ENCODE measurements at regions not wholly inside any gene's neighbourhood (a gene's known extent, or its start where the extent isn't known, plus 50 kb on each side); places are given as distances from the start of the nearest gene placed in this dataset.

- H3K27ac ChIP-seq (replicated peaks in 1 of 4), result no peak overlapping the region
- WGBS, result 89% methylated on average over 2 of the region's 2 CpGs
These were observed 287.6 kb upstream of the CDH11 start for GRCh38 chr16:65409510-65409909.

GRCh38 chr16:65406933-65407332 lies 285.1 kb upstream of the CDH11 start:
- H3K36me3 ChIP-seq, result no peaks in the 10 kb centered on the region
- no peak for DNase-seq (ENCODE audit: extremely low spot score)
- no peaks in the 10 kb centered on the region for H3K27me3 ChIP-seq
- H3K27ac ChIP-seq (replicated peaks in 1 of 4), result no peak overlapping the region
- WGBS, result 73% methylated on average over 4 of the region's 4 CpGs
- no peaks in the 10 kb centered on the region for H3K4me1 ChIP-seq
- intact Hi-C loops (cut with DNase I), result no loop called here
- no peak for TF ChIP-seq POLR2AphosphoS5 (IDR thresholded peaks at IDR 0.05)
- TF ChIP-seq POLR2A (IDR thresholded peaks at IDR 0.05; ENCODE audit: low read depth), result no peak
- no peak for TF ChIP-seq EP300 (IDR thresholded peaks at IDR 0.05)
- TF ChIP-seq CTCF (IDR thresholded peaks at IDR 0.05), result no peak
- no peak overlapping the region for H3K4me3 ChIP-seq
- no peaks in the 10 kb centered on the region for H3K9me3 ChIP-seq

More at GRCh38 chr16:65409510-65409909, 287.6 kb upstream of the CDH11 start:
- Histone ChIP-seq H3K27me3 (no peaks in the 10 kb centered on the region), H3K4me3 (no peak overlapping the region), H3K4me1 (no peaks in the 10 kb centered on the region), H3K9me3 (no peaks in the 10 kb centered on the region), H3K36me3 (no peaks in the 10 kb centered on the region)
- TF ChIP-seq POLR2AphosphoS5 (IDR thresholded peaks at IDR 0.05) (no peak), POLR2A (IDR thresholded peaks at IDR 0.05; ENCODE audit: low read depth) (no peak), CTCF (IDR thresholded peaks at IDR 0.05) (no peak), EP300 (IDR thresholded peaks at IDR 0.05) (no peak)
- intact Hi-C loops (cut with DNase I), result no loop called here
- DNase-seq (ENCODE audit: extremely low spot score), result no peak

DNA sequence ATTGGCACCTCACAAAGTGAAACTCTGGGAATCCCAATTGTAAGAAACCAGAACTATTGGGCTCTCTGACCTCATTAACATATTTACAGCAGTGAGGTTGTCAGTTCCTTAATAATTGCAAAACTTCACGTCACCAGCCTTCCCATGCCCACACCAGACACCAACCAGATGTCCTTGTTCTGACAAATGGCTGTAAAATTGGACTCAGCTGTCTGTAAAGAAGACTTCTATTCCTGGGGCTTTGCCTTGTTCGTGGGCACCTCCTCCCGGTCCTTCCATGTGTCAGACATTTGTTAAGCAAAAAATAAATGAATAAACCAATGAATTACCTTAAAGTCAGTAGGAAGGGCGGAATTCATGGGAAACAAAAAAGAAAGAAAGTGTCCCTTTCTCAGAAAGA lies 284.3 kb upstream of the CDH11 start:
- no peaks in the 10 kb centered on the region for H3K4me1 ChIP-seq
- WGBS, result 88% methylated on average over 4 of the region's 4 CpGs
- no peaks in the 10 kb centered on the region for H3K9me3 ChIP-seq
- H3K36me3 ChIP-seq, result no peaks in the 10 kb centered on the region
- TF ChIP-seq CTCF (IDR thresholded peaks at IDR 0.05) (no peak), EP300 (IDR thresholded peaks at IDR 0.05) (no peak), POLR2A (IDR thresholded peaks at IDR 0.05; ENCODE audit: low read depth) (no peak)
- intact Hi-C loops (cut with DNase I), result no loop called here
- no peaks in the 10 kb centered on the region for H3K27me3 ChIP-seq
- DNase-seq (ENCODE audit: extremely low spot score), result no peak
- H3K27ac ChIP-seq (replicated peaks in 1 of 4), result no peak overlapping the region
- H3K4me3 ChIP-seq, result no peak overlapping the region

- no peak overlapping the region for H3K4me3 ChIP-seq
- no peak for DNase-seq (ENCODE audit: extremely low spot score)
- WGBS, result 75% methylated on average over 6 of the region's 6 CpGs
- no peak for TF ChIP-seq POLR2AphosphoS5 (IDR thresholded peaks at IDR 0.05)
- TF ChIP-seq CTCF (IDR thresholded peaks at IDR 0.05), result no peak
- no peak for TF ChIP-seq EP300 (IDR thresholded peaks at IDR 0.05)
- no peak for TF ChIP-seq POLR2A (IDR thresholded peaks at IDR 0.05; ENCODE audit: low read depth)
- no peaks in the 10 kb centered on the region for H3K27me3 ChIP-seq
- H3K4me1 ChIP-seq, result no peaks in the 10 kb centered on the region
- no peaks in the 10 kb centered on the region for H3K9me3 ChIP-seq
- intact Hi-C loops (cut with DNase I), result no loop called here
- no peak overlapping the region for H3K27ac ChIP-seq (replicated peaks in 1 of 4)
- no peaks in the 10 kb centered on the region for H3K36me3 ChIP-seq
These were observed 272.4 kb upstream of the CDH11 start for GRCh38 chr16:65394281-65394680.

- no peak overlapping the region for H3K4me3 ChIP-seq
- TF ChIP-seq POLR2AphosphoS5 (IDR thresholded peaks at IDR 0.05) (no peak), EP300 (IDR thresholded peaks at IDR 0.05) (no peak)
- no peaks in the 10 kb centered on the region for H3K36me3 ChIP-seq
- H3K27ac ChIP-seq (replicated peaks in 1 of 4), result no peak overlapping the region
- WGBS, result 90% methylated on average over 13 of the region's 13 CpGs
- no peaks in the 10 kb centered on the region for H3K27me3 ChIP-seq
- no peak for DNase-seq (ENCODE audit: extremely low spot score)
- H3K9me3 ChIP-seq, result no peaks in the 10 kb centered on the region
- intact Hi-C loops (cut with DNase I), result no loop called here
- H3K4me1 ChIP-seq, result no peaks in the 10 kb centered on the region
These were observed 271.1 kb upstream of the CDH11 start for GRCh38 chr16:65392806-65393565.
